ENCODE measurements at regions not wholly inside any gene's neighbourhood (a gene's known extent, or its start where the extent isn't known, plus 50 kb on each side); places are given as distances from the start of the nearest gene placed in this dataset.

GRCh38 chr2:193349642-193350041 lies 1154.9 kb upstream of the TMEFF2 start:
- CTCF ChIA-PET: interaction anchor here (1.1 kb wide), 1 partner anchor 37 kb away, joined by 3 read pairs; no protein-coding TSS in a partner anchor
- no peak overlapping the region for H3K4me3 ChIP-seq

GRCh38 chr2:193348055-193348454 lies 1153.3 kb upstream of the TMEFF2 start:
- FAIRE-seq (no peak), DNase-seq (ENCODE audit: low read depth in 1 of 2, low spot score in 1 of 2) (no peak), ATAC-seq (no peak)
- Histone ChIP-seq H3K4me1 (no peaks in the 10 kb centered on the region), H3K9me3 (no peaks in the 10 kb centered on the region), H3K27ac (peak overlapping the region; percentile 55 to 70; a peak in 5 of 6 replicates), H3K4me3 (peak overlapping the region; percentile 41), H3K4me2 (peak overlapping the region; percentile 61)
- 82% methylated on average over 2 of the region's 2 CpGs for WGBS (ENCODE audit: missing lambda C conversion rate)
- TF ChIP-seq HDAC2 (IDR thresholded peaks at IDR 0.05) (no peak), ZSCAN20 (CRISPR knock-in tag; IDR thresholded peaks at IDR 0.05) (no peak), RFX5 (IDR thresholded peaks at IDR 0.05) (no peak), RARB (CRISPR knock-in tag; IDR thresholded peaks at IDR 0.05) (no peak), CBX2 (IDR thresholded peaks at IDR 0.05; ENCODE audit: borderline replicate concordance, low read depth) (no peak), EHF (CRISPR knock-in tag; IDR thresholded peaks at IDR 0.05) (no peak), ELK1 (IDR thresholded peaks at IDR 0.05; ENCODE audit: low read depth, low read length) (no peak), GATA3 (IDR thresholded peaks at IDR 0.05; ENCODE audit: borderline replicate concordance) (no peak), HEYL (CRISPR knock-in tag; IDR thresholded peaks at IDR 0.05) (no peak), BCL3 (IDR thresholded peaks at IDR 0.05) (no peak), ZC3H11A (IDR thresholded peaks at IDR 0.05) (no peak), EHMT2 (IDR thresholded peaks at IDR 0.05; ENCODE audit: low read depth) (no peak), RAD21 (conservative IDR thresholded peaks at IDR 0.05 in 1 of 2, IDR thresholded peaks at IDR 0.05 in 1 of 2) (no peak), PHF8 (IDR thresholded peaks at IDR 0.05; ENCODE audit: borderline replicate concordance, low read depth) (no peak), HOXA7 (CRISPR knock-in tag; IDR thresholded peaks at IDR 0.05) (no peak), ATOH8 (CRISPR knock-in tag; IDR thresholded peaks at IDR 0.05; ENCODE audit: low read depth) (no peak), CHD4 (IDR thresholded peaks at IDR 0.05; ENCODE audit: borderline replicate concordance) (no peak)
- ChIA-PET POLR2A (no interaction called here), CTCF (no interaction called here)

More at GRCh38 chr2:193349642-193350041, 1154.9 kb upstream of the TMEFF2 start:
- Histone ChIP-seq H3K4me2 (no peak overlapping the region), H3K27ac (no peak overlapping the region), H3K9me3 (no peaks in the 10 kb centered on the region), H3K4me1 (no peaks in the 10 kb centered on the region)
- 72% methylated on average over 1 of the region's 1 CpG for WGBS (ENCODE audit: missing lambda C conversion rate)
- no peak for DNase-seq (ENCODE audit: low read depth in 1 of 2, low spot score in 1 of 2)
- POLR2A ChIA-PET: no interaction called here
- FAIRE-seq: no peak
- TF ChIP-seq KDM1A (IDR thresholded peaks at IDR 0.05; ENCODE audit: low read depth) (no peak), NR3C1 (IDR thresholded peaks at IDR 0.05) (no peak), TP53 (CRISPR knock-in tag; IDR thresholded peaks at IDR 0.05) (no peak), TFCP2L1 (CRISPR knock-in tag; IDR thresholded peaks at IDR 0.05) (no peak), HOXB5 (CRISPR knock-in tag; IDR thresholded peaks at IDR 0.05) (no peak), E2F6 (IDR thresholded peaks at IDR 0.05; ENCODE audit: borderline replicate concordance, low read depth) (no peak), JUNB (IDR thresholded peaks at IDR 0.05) (no peak), CBX2 (IDR thresholded peaks at IDR 0.05; ENCODE audit: borderline replicate concordance, low read depth) (no peak), MAX (IDR thresholded peaks at IDR 0.05) (no peak), NPAS2 (CRISPR knock-in tag; IDR thresholded peaks at IDR 0.05; ENCODE audit: borderline replicate concordance) (no peak), CTCF (IDR thresholded peaks at IDR 0.05) (no peak), RARB (CRISPR knock-in tag; IDR thresholded peaks at IDR 0.05) (no peak), PBX3 (IDR thresholded peaks at IDR 0.05) (no peak), CHD4 (IDR thresholded peaks at IDR 0.05; ENCODE audit: borderline replicate concordance) (no peak), SMC3 (IDR thresholded peaks at IDR 0.05) (no peak), ZC3H11A (IDR thresholded peaks at IDR 0.05) (no peak), FOSB (CRISPR knock-in tag; IDR thresholded peaks at IDR 0.05) (no peak), HEYL (CRISPR knock-in tag; IDR thresholded peaks at IDR 0.05) (no peak), SREBF2 (IDR thresholded peaks at IDR 0.05) (no peak), CEBPB (IDR thresholded peaks at IDR 0.05) (no peak)
- no peak for ATAC-seq
